ENCODE measurements at regions not wholly inside any gene's neighbourhood (a gene's known extent, or its start where the extent isn't known, plus 50 kb on each side); places are given as distances from the start of the nearest gene placed in this dataset.
A peak's percentile ranks its signal among the peaks of the same experiment; 100 is the strongest.

DNA sequence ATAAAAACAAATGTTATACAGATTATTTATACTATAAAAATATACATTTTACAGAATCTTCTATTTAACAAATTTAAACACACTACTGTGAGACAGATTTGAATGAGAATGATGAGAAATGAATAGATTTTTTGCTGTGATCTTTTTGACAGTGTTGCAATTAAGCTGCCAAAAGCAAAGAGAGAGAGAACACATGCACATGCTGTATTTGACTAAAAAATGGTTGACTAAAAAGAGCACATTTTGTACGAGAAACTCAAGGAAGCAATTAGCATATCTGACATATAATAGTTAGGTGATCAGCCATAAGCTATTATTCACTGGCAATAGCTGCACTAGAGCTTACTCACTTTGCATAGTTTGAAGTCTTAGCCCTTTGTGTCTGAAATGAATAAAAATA, 115.8 kb downstream of the SYT10 start:
- TF ChIP-seq MAX (IDR thresholded peaks at IDR 0.05) (no peak), ZBTB7A (IDR thresholded peaks at IDR 0.05; ENCODE audit: low read depth) (no peak), EP300 (IDR thresholded peaks at IDR 0.05; ENCODE audit: borderline replicate concordance) (no peak), EGR1 (IDR thresholded peaks at IDR 0.05) (no peak), TAF1 (IDR thresholded peaks at IDR 0.05; ENCODE audit: low read depth) (no peak)
- TF ChIP-seq, protein P1, sequence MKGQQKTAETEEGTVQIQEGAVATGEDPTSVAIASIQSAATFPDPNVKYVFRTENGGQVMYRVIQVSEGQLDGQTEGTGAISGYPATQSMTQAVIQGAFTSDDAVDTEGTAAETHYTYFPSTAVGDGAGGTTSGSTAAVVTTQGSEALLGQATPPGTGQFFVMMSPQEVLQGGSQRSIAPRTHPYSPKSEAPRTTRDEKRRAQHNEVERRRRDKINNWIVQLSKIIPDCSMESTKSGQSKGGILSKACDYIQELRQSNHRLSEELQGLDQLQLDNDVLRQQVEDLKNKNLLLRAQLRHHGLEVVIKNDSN (IDR thresholded peaks at IDR 0.05): no peak

- TF ChIP-seq TCF12 (IDR thresholded peaks at IDR 0.05; ENCODE audit: low read depth): no peak
- TF ChIP-seq YY1 (IDR thresholded peaks at IDR 0.05; ENCODE audit: low read depth): peak; percentile 68; the same call in 1 of the 2 replicates
These were observed 117.1 kb downstream of the SYT10 start for GRCh38 chr12:33322519-33322918.

GRCh38 chr12:33317746-33318145, 121.9 kb downstream of the SYT10 start:
- TF ChIP-seq RAD21 (IDR thresholded peaks at IDR 0.05; ENCODE audit: low read depth) (no peak), ZBTB7A (IDR thresholded peaks at IDR 0.05; ENCODE audit: low read depth) (no peak), YY1 (IDR thresholded peaks at IDR 0.05; ENCODE audit: low read depth) (no peak), CREB1 (IDR thresholded peaks at IDR 0.05; ENCODE audit: low read depth) (no peak), REST (IDR thresholded peaks at IDR 0.05; ENCODE audit: low read depth) (no peak), CEBPB (IDR thresholded peaks at IDR 0.05) (no peak), FOXM1 (IDR thresholded peaks at IDR 0.05; ENCODE audit: borderline replicate concordance, low read depth) (no peak), EGR1 (IDR thresholded peaks at IDR 0.05) (no peak), NFIC (IDR thresholded peaks at IDR 0.05) (no peak), EP300 (IDR thresholded peaks at IDR 0.05; ENCODE audit: borderline replicate concordance) (no peak), TCF12 (IDR thresholded peaks at IDR 0.05; ENCODE audit: low read depth) (no peak), MAX (IDR thresholded peaks at IDR 0.05) (no peak), TAF1 (IDR thresholded peaks at IDR 0.05; ENCODE audit: low read depth) (no peak), TEAD4 (IDR thresholded peaks at IDR 0.05) (no peak)
- TF ChIP-seq, protein P1 (IDR thresholded peaks at IDR 0.05): no peak

GRCh38 chr12:33314223-33314622, 125.4 kb downstream of the SYT10 start:
- TF ChIP-seq NFIC (IDR thresholded peaks at IDR 0.05) (no peak), TCF12 (IDR thresholded peaks at IDR 0.05; ENCODE audit: low read depth) (no peak), TAF1 (IDR thresholded peaks at IDR 0.05; ENCODE audit: low read depth) (no peak), TEAD4 (IDR thresholded peaks at IDR 0.05) (no peak), RAD21 (IDR thresholded peaks at IDR 0.05; ENCODE audit: low read depth) (no peak), MAX (IDR thresholded peaks at IDR 0.05) (no peak), EP300 (IDR thresholded peaks at IDR 0.05; ENCODE audit: borderline replicate concordance) (no peak), YY1 (IDR thresholded peaks at IDR 0.05; ENCODE audit: low read depth) (no peak), ZBTB7A (IDR thresholded peaks at IDR 0.05; ENCODE audit: low read depth) (no peak), CREB1 (IDR thresholded peaks at IDR 0.05; ENCODE audit: low read depth) (no peak)

DNA sequence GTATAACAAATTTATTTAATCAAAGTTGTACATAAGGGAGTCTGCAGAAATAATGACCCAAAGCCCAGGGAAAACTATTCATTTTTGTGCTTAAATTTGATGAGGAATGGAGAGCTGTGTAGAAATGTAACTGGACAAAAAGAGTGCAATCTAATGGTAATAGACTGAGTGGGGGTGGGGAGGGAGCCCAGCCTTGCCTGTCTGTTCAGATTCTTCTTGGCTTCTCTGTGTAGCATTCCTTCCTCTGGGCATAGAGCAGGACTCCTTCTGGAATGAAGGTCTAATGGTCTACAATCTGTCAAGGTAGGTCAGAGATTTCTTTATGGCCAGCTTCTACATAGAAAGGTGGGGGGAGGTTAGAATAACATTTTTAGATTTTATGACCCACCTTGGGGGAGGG, 126.1 kb downstream of the SYT10 start:
- TF ChIP-seq CREB1 (IDR thresholded peaks at IDR 0.05; ENCODE audit: low read depth) (no peak), MAX (IDR thresholded peaks at IDR 0.05) (no peak), FOXM1 (IDR thresholded peaks at IDR 0.05; ENCODE audit: borderline replicate concordance, low read depth) (no peak), EP300 (IDR thresholded peaks at IDR 0.05; ENCODE audit: borderline replicate concordance) (no peak), TEAD4 (IDR thresholded peaks at IDR 0.05) (no peak), TAF1 (IDR thresholded peaks at IDR 0.05; ENCODE audit: low read depth) (no peak), TCF12 (IDR thresholded peaks at IDR 0.05; ENCODE audit: low read depth) (no peak)
- TF ChIP-seq, protein P1 (IDR thresholded peaks at IDR 0.05): no peak

- no peak for TF ChIP-seq TCF12 (IDR thresholded peaks at IDR 0.05; ENCODE audit: low read depth)
- no peak for TF ChIP-seq MAX (IDR thresholded peaks at IDR 0.05)
- TF ChIP-seq EP300 (IDR thresholded peaks at IDR 0.05; ENCODE audit: borderline replicate concordance): no peak
- TF ChIP-seq FOXM1 (IDR thresholded peaks at IDR 0.05; ENCODE audit: borderline replicate concordance, low read depth): no peak
- TF ChIP-seq CREB1 (IDR thresholded peaks at IDR 0.05; ENCODE audit: low read depth): no peak
- TF ChIP-seq EGR1 (IDR thresholded peaks at IDR 0.05): no peak
- TF ChIP-seq NFIC (IDR thresholded peaks at IDR 0.05): no peak
- TF ChIP-seq TEAD4 (IDR thresholded peaks at IDR 0.05): no peak
- TF ChIP-seq, protein P1 (IDR thresholded peaks at IDR 0.05): no peak
These were observed 129.1 kb downstream of the SYT10 start for GRCh38 chr12:33310471-33310870.
